ENCODE measurements at regions not wholly inside any gene's neighbourhood (a gene's known extent, or its start where the extent isn't known, plus 50 kb on each side); places are given as distances from the start of the nearest gene placed in this dataset.

- 30 to 39% methylated on average over 2 of the region's 2 CpGs for WGBS, 2 experiments (ENCODE audit: low coverage in 1 of 2, low lambda C conversion rate in 2 of 2, missing lambda C conversion rate in 2 of 2)
- TF ChIP-seq EZH2phosphoT487 (IDR thresholded peaks at IDR 0.05; ENCODE audit: insufficient read depth, low read depth) (no peak), EZH2 (IDR thresholded peaks at IDR 0.05; ENCODE audit: insufficient read depth, poor library complexity, severe bottlenecking) (no peak)
- H3K27me3 ChIP-seq (replicated peaks; ENCODE audit: insufficient read depth) = no peaks in the 10 kb centered on the region
- no peaks in the 10 kb centered on the region for H4K20me1 ChIP-seq (ENCODE audit: insufficient read depth)
- no peak for DNase-seq
- H3F3A ChIP-seq (ENCODE audit: insufficient read depth) = no peaks in the 10 kb centered on the region
- H3K9ac ChIP-seq = no peak overlapping the region
- H3K27ac ChIP-seq = no peak overlapping the region
- H3K4me1 ChIP-seq (ENCODE audit: insufficient read depth) = no peaks in the 10 kb centered on the region
- in situ Hi-C loops (cut with MboI) = no loop called here
- H3K4me2 ChIP-seq (ENCODE audit: unreplicated experiment) = no peak overlapping the region
- no peaks in the 10 kb centered on the region for H3K9me3 ChIP-seq (ENCODE audit: low read depth)
- H3K9me2 ChIP-seq (ENCODE audit: insufficient read depth) = no peaks in the 10 kb centered on the region
- no peaks in the 10 kb centered on the region for H3K36me3 ChIP-seq (ENCODE audit: low read depth)
- no peak overlapping the region for H3K4me3 ChIP-seq
- H3K79me2 ChIP-seq (ENCODE audit: insufficient read depth) = no peaks in the 10 kb centered on the region
- H2AFZ ChIP-seq = no peak overlapping the region
Measured at GRCh38 chr1:90768826-90769225, 51.7 kb upstream of the BARHL2 start.

DNA sequence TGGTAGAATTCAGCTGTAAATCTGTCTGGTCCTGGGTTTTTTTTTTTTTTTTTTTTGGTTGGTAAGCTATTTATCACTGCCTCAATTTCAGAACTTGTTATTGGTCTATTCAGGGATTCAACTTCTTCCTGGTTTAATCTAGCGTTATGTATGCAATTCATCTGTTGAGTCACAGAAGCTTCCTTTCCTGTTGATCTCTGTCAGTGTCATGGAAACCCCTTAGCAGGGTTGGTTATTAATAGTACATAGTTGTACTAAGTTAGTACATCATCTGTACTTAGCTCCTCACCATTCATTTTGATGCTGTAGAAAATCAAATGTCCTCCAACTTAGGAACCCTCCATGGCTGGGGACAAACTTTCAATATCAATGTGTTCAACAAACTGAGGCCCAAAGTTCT, 51.0 kb upstream of the BARHL2 start:
- no peak for DNase-seq
- H3K36me3 ChIP-seq (ENCODE audit: low read depth) = no peaks in the 10 kb centered on the region
- H4K20me1 ChIP-seq (ENCODE audit: insufficient read depth) = no peaks in the 10 kb centered on the region
- TF ChIP-seq EZH2phosphoT487 (IDR thresholded peaks at IDR 0.05; ENCODE audit: insufficient read depth, low read depth) (no peak), EZH2 (IDR thresholded peaks at IDR 0.05; ENCODE audit: insufficient read depth, poor library complexity, severe bottlenecking) (no peak)
- H3K79me2 ChIP-seq (ENCODE audit: insufficient read depth) = no peaks in the 10 kb centered on the region
- no peaks in the 10 kb centered on the region for H3K9me2 ChIP-seq (ENCODE audit: insufficient read depth)
- H2AFZ ChIP-seq = no peak overlapping the region
- no peak overlapping the region for H3K4me3 ChIP-seq
- no peaks in the 10 kb centered on the region for H3K27me3 ChIP-seq (replicated peaks; ENCODE audit: insufficient read depth)
- no peak overlapping the region for H3K9ac ChIP-seq
- in situ Hi-C loops (cut with MboI) = no loop called here
- WGBS, 2 experiments (ENCODE audit: low coverage in 1 of 2, low lambda C conversion rate in 2 of 2, missing lambda C conversion rate in 2 of 2) = 42 to 69% methylated on average over 1 of the region's 1 CpG
- H3K9me3 ChIP-seq (ENCODE audit: low read depth) = no peaks in the 10 kb centered on the region
- H3K4me1 ChIP-seq (ENCODE audit: insufficient read depth) = no peaks in the 10 kb centered on the region
- H3K27ac ChIP-seq = no peak overlapping the region
- no peaks in the 10 kb centered on the region for H3F3A ChIP-seq (ENCODE audit: insufficient read depth)
- H3K4me2 ChIP-seq (ENCODE audit: unreplicated experiment) = no peak overlapping the region
